H7 (cell line): ENCODE measurements at regions not wholly inside any gene's neighbourhood (a gene's known extent, or its start where the extent isn't known, plus 50 kb on each side); places are given as distances from the start of the nearest gene placed in this dataset.
A peak's percentile ranks its signal among the peaks of the same experiment; 100 is the strongest.
"Not testable (repeated sequence)": the region's sequence is repeated elsewhere in the genome, so short reads cannot be mapped to it uniquely, and the experiment has no call there.

Experiments
- DNase-seq: peaks from one replicate; pipeline ENCODE4 v3.0.0; 2012
- H3K27me3 ChIP-seq: 2 replicates; pipeline ENCODE4 v1.6.0; 2011; ENCODE audit warnings: mild to moderate bottlenecking, low read length; ENCODE audit not compliant: control insufficient read depth, insufficient read depth
- H3K36me3 ChIP-seq: replicated peaks from 2 replicates; pipeline ENCODE4 v1.5.1; 2011; ENCODE audit warnings: low read length; ENCODE audit not compliant: control insufficient read depth, insufficient read depth
- H3K4me3 ChIP-seq: 2 replicates; pipeline ENCODE4 v1.5.1; 2011; ENCODE audit warnings: low read depth, mild to moderate bottlenecking, control low read depth, low read length, moderate library complexity; ENCODE audit not compliant: insufficient read depth

DNA sequence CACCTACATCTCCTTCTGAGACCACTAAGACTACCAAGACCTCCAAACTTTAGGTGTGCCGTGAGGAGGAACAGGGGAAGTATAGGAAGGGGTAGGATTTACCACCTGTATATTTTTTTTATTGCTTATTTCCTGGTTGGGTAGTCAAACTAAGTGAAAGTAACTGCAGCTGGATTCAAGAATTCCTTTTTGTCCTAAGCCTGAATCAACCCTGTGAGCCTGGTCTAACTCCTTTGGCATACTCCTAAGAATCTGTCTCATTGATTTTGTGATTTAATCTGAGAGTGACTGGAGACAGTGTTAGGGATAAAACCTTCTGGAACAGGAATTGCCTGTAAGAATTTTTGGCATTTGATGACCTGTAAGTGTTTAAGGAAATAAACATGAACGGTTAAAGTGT is 523.5 kb upstream of the MIR17HG start:
- Histone ChIP-seq H3K27me3 (no peaks in the 10 kb centered on the region), H3K36me3 (no peaks in the 10 kb centered on the region), H3K4me3 (no peak overlapping the region)
- DNase-seq: no peak

DNA sequence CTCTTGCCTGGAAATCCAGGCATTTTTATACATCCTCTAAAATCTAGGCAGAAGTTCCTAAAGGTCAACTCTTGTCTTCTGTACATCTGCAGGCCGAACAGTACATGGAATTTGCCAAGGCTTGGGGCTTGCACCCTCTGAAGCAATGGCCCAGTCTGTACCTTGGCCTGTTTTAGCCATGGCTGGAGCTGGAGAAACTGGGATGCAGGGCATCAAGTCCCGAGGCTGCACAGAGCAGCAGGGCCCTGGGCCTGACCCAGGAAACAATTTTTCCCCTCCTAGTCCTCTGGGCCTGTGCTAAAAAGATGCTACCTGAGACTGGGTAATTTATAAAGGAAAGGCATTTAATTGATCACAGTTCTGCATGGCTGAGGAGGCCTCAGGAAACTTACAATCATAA is 520.8 kb upstream of the MIR17HG start:
- no peak for DNase-seq
- no peaks in the 10 kb centered on the region for H3K27me3 ChIP-seq
- H3K36me3 ChIP-seq: no peaks in the 10 kb centered on the region
- H3K4me3 ChIP-seq: no peak overlapping the region

DNA sequence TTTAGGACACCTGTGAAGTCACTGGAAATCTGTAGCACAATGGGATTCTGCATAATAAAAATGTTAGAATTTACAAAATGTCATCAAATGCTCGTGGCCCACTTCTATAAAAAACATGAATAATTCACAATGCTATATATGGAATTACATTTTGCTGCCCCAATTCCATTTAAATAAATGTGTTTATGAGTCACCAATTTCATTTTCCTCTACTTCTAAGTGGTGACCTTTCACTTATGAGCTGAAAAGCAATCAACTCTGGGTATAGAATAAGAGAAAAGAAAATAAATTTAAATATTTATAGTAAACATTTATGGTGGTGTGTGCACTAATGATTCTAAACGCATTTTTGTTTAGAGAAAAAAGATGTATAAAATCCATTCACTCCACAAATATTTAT is 516.7 kb upstream of the MIR17HG start:
- no peak for DNase-seq
- Histone ChIP-seq H3K36me3 (no peaks in the 10 kb centered on the region), H3K27me3 (no peaks in the 10 kb centered on the region), H3K4me3 (no peak overlapping the region)

DNA sequence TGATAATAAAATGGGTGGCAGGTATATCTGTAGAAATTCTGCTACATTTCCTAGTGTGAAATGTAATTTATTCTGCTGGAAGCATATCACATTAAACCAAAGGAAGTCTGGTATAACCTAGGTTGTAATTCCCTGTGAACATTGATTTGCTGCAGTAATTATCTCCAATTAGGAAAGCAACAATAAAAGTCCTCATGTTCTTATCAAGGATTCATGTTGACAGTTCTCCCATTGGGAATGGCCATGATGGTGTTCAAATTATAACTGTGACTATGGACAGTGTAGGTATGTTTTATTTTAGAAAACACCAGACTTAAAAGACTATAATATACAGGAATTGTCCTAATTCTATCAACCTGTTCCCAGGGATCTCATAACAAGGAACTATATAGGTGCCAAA is 513.5 kb upstream of the MIR17HG start:
- Histone ChIP-seq H3K27me3 (no peaks in the 10 kb centered on the region), H3K4me3 (no peak overlapping the region), H3K36me3 (no peaks in the 10 kb centered on the region)
- no peak for DNase-seq

DNA sequence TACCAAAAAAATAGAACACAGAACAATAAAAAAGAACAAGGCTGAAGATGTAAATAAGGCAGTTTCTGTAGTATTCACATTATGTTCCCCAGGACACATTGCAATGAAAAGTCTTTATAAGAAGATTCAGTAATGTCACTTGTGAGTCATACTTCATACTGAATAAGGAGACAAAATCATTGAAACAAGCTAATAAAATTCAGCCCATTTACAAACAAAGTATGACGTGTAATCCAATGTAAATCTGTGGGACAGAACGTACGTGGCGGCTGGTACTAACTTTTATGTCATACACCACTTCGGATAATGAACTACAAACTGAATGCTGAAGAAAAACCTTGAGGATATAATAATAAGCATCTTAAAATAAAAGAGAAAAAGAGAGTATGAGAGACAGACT is 512.8 kb upstream of the MIR17HG start:
- Histone ChIP-seq H3K36me3 (no peaks in the 10 kb centered on the region), H3K4me3 (no peak overlapping the region), H3K27me3 (no peaks in the 10 kb centered on the region)
- no peak for DNase-seq

DNA sequence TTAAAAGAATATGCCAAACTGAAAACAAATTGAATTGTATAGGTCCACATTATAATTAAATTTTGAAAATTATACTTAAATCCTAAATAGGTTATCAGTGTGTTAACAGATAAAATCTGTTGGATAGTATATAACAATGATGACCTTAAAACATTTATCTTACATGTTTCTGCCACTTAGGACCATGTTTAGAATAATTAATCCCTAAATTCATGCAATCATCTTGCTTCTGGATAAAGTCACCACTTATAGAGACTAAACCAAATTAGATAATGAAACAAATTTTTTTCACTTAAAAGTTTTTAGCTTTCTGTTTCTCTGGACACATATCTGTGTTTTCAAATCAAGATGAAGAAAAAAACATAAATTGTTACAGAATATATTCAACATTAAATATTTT is 511.7 kb upstream of the MIR17HG start:
- DNase-seq: no peak
- H3K27me3 ChIP-seq: no peaks in the 10 kb centered on the region
- no peaks in the 10 kb centered on the region for H3K36me3 ChIP-seq
- no peak overlapping the region for H3K4me3 ChIP-seq

DNA sequence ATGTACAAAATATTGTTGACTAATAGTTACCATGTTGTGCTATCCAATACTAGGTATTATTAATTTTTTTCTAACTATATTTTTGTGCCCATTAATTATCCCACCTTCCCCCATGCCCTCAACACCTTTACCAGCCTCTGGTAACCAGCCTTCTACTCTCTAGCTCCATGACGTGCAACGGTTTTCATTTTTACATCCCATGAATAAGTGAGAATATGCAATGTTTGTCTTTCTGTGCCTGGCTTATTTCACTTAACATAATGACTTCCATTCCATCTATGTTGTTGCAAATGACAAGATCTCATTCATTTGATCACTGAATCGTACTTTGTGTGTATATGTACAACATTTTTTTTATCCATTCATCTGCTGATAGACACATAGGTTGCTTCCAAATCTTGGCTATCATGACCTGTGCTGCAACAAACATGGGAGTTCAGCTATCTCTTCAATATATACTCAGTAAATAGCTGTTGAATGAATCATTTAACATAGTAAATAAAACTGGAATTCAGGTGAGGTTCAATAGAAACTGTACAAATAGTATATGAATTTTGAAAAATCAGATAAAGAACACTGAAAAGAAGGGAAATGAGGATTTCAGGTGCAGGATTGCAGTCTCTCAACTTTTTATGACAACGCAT is 509.0 kb upstream of the MIR17HG start:
- no peaks in the 10 kb centered on the region for H3K27me3 ChIP-seq
- DNase-seq: no peak
- H3K4me3 ChIP-seq: no peak overlapping the region
- no peaks in the 10 kb centered on the region; the same call in 1 of the 2 replicates for H3K36me3 ChIP-seq

DNA sequence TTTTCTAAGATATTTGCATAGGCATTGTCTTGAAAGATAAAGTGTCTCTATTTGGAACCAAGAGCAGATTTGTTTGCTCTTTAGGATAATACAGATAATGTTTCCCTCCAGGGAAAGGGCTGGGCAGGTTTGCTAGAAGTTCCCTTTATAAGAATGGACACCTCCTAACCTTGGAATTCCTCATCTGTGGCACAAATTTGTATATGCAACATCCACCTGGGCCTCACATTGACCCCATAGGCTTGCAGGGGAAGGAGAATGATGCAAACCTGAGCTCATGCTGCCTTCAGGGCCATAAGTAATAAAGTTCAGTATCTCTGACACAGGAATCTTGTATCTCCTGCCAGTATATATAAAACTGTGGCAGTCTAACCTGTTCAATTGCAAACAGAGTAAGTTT is 508.4 kb upstream of the MIR17HG start:
- Histone ChIP-seq H3K4me3 (no peak overlapping the region), H3K27me3 (no peaks in the 10 kb centered on the region), H3K36me3 (no peaks in the 10 kb centered on the region; the same call in 1 of the 2 replicates)
- no peak for DNase-seq

DNA sequence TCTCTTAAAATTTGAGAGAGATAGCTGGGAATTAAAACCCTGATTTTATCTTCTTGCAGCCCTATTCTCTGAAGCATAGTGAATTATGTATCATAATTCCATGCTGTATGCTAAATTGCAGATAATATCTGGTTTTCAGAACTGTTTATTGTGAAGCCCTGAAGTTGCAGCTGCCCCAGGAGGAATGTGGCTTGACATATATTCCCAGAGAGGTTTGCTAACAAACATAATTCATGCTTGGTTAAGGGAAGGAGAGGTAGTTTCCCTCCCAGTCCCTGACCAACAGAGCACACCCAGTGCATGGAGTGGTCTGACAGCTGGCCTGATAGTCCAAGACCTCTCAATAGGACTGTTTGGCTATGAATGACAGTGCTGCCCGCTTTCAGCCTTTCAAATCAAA is 500.6 kb upstream of the MIR17HG start:
- no peak overlapping the region for H3K4me3 ChIP-seq
- no peak for DNase-seq
- peaks cover 1% of the 10 kb centered on the region for H3K36me3 ChIP-seq
- no peaks in the 10 kb centered on the region for H3K27me3 ChIP-seq

DNA sequence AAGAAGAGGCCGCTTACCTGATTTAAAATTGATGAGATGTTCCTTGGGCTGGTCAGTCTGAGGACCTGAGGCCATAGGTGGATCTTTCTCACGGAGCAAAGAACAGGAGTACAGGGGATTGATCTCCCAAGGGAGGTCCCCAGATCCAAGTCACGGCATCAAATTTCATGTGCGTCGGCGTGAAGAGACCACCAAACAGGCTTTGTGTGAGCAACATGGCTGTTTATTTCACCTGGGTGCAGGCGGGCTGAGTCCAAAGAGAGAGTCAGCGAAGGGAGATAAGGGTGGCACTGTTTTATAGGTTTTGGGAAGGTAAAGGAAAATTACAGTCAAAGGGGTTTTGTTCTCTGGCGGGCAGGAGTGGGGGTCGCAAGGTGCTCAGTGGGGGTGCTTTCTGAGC is 493.8 kb upstream of the MIR17HG start:
- peak overlapping the region; percentile 38 for H3K4me3 ChIP-seq
- DNase-seq, H3K36me3 ChIP-seq, H3K27me3 ChIP-seq: not testable (repeated sequence)

DNA sequence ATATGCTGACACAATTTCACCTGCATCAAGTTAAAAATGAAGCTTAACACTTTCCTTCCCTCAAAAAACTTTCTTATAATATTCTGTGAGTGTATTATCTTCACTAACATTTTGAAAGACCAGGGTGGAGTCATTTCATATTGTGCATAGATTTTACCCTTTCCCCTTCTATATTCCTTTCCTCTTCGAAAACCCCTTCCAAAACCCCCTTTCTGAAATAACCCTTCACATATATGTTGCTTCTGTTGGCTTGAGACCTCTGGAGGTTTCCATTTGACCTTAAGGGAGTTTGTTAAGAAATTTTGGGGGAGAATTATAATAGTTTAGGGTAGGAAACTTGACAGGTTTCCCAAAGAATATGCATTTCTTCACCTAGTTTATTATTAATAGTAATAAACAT is 489.6 kb upstream of the MIR17HG start:
- Histone ChIP-seq H3K4me3 (no peak overlapping the region), H3K27me3 (no peaks in the 10 kb centered on the region), H3K36me3 (no peaks in the 10 kb centered on the region)
- no peak for DNase-seq

DNA sequence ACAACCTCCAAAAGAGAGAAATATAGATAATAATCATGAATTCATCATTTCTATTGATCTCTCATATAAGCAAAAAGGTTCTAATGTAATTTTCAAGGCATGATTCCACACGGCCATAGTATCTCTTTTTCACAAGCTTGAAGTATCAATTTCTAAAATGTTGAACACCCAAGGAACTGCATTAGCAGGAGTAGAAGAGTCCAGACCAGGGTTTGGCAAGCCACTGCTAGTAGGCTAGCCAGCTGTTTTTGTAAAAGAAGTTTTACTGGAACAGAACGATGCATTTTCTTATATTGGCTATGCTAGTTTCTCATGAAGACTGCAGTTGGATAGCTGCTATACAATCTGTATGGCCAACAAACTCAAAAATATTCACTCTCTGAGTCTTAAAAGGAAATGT is 481.5 kb upstream of the MIR17HG start:
- Histone ChIP-seq H3K27me3 (no peaks in the 10 kb centered on the region), H3K36me3 (no peaks in the 10 kb centered on the region), H3K4me3 (no peak overlapping the region)
- DNase-seq: no peak

DNA sequence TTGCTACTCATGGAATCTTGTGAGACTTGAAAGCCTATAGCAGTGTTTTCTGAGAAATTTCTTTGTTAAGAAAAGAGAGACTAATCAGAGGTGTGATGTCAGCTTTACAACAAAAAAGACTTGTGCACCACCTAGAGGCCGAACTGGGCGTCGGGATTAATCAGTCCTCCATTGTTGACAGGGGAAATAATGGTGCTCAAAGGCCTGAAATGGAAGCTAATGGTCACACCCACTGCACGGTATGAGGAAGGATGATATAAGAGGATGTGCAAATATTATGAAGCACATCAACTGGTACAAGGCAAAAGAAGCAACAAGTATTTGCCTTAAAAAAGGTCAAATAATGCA is 480.2 kb upstream of the MIR17HG start:
- Histone ChIP-seq H3K36me3 (no peaks in the 10 kb centered on the region), H3K4me3 (no peak overlapping the region), H3K27me3 (no peaks in the 10 kb centered on the region)
- peak; percentile 6 for DNase-seq

DNA sequence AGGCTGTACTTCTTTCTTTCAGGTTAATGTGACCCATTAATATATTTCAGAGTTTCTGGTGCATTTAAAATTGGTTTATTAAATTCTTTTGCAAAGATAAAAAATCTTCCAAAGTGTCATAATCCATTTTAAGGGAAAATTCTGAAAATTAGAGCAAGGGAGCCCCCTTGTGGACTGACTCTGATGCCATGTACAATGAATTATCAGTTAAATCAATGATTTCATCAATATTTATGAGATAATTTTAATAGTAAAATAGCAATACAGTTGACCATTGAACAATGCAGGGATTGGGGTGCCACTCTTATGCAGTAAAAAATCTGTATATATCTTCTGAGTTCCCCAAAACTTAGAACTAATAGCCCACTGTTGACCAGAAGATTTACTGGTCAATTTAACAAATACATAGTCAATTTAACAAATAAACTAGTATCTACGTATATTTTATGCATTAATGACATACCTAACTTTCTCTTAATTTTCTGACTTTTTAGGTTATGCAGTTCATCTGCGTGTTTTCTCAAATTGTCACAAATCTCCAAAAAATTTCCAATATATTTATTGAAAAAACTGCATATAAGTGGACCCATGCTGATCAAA is 479.1 kb upstream of the MIR17HG start:
- no peak overlapping the region for H3K4me3 ChIP-seq
- H3K27me3 ChIP-seq: no peaks in the 10 kb centered on the region
- H3K36me3 ChIP-seq: no peaks in the 10 kb centered on the region
- no peak for DNase-seq

DNA sequence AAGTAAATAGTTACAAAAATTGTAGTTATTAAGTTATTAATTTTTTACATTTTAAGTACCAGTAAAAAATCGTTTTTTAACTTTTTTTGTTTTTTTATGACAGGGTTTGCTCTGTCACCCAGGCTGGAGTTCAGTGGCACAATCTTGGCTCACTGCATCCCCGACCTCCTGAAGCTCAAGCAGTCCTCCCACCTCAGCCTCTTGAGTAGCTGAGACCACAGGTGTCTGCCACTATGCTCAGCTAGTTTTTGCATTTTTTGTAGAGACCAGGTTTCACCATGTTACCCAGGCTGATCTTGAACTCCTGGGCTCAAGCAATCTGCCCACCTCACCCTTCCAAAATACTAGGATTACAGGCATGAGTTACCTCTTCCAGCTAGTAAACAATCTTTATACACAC is 477.9 kb upstream of the MIR17HG start:
- no peaks in the 10 kb centered on the region for H3K36me3 ChIP-seq
- DNase-seq: no peak
- no peaks in the 10 kb centered on the region for H3K27me3 ChIP-seq
- H3K4me3 ChIP-seq: no peak overlapping the region

DNA sequence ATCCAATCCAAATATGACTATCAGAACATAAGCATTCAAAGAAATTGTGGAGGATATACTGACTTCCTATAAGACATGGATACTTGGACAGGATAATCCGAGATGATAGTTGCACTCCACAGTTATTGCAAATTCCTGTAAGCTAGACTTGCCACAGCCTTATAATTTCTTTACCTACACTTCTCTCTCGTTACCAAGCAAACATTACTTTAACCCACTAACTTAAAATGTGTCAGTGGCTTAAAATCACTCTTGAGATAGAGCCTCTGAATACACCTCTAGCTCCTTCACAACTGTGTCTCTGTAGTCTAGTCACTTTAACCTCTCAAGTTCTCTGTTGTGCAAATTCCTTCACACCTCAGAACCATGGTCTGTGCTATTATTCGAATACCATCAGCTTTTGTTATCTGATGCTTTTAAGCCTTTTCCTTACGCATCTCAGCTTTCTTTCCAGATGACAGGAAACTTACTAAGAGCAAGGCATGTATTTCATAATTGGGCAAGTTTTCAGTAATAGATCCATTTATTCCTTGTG is 474.9 kb upstream of the MIR17HG start:
- H3K4me3 ChIP-seq: no peak overlapping the region
- H3K27me3 ChIP-seq: no peaks in the 10 kb centered on the region
- H3K36me3 ChIP-seq: no peaks in the 10 kb centered on the region
- no peak for DNase-seq
